HEK293 (cell line): ENCODE measurements at regions not wholly inside any gene's neighbourhood (a gene's known extent, or its start where the extent isn't known, plus 50 kb on each side); places are given as distances from the start of the nearest gene placed in this dataset.

Experiments used
- CTCF ChIA-PET: fragments of 350-600 bp; formaldehyde crosslinking; extraction: SDS; loops from one replicate; lab custom pipeline; 2021; ENCODE audit warnings: antibody characterized with exemption; lab: Yijun Ruan, JAX
- POLR2A ChIA-PET: fragments of 300-600 bp; formaldehyde crosslinking; extraction: SDS; loops from one replicate; lab custom pipeline; 2020; ENCODE audit warnings: antibody characterized with exemption, inconsistent platforms; lab: Yijun Ruan, JAX
- H3K27ac ChIP-seq: fragments of 200-500 bp; sonication (Bioruptor generic); 2 replicates; pipeline ENCODE4 v1.5.1; 2014; ENCODE audit warnings: low read depth, low read length, control low read depth, inconsistent platforms; ENCODE audit errors: extremely low read depth
- H3K36me3 ChIP-seq, 2 experiments: fragments of 200-500 bp in 1 of 2; sonication (Bioruptor generic) in 1 of 2; 1 replicate in 1 of 2; 2 replicates in 1 of 2; pipeline ENCODE4 v1.5.1; 2014 to 2017; ENCODE audit warnings: inconsistent platforms in 2 of 2, low read length in 2 of 2; ENCODE audit not compliant: control insufficient read depth in 2 of 2, insufficient read depth in 1 of 2
- H3K4me1 ChIP-seq: fragments of 200-500 bp; sonication (Bioruptor generic); 2 replicates; pipeline ENCODE4 v1.5.1; 2014; ENCODE audit warnings: mild to moderate bottlenecking, low read length, inconsistent platforms; ENCODE audit not compliant: control insufficient read depth, insufficient read depth
- H3K4me3 ChIP-seq: 2 replicates; pipeline ENCODE4 v1.5.1; 2011; ENCODE audit warnings: low read depth, mild to moderate bottlenecking, control low read depth, low read length, moderate library complexity
- H3K9me3 ChIP-seq: fragments of 200-500 bp; sonication (Bioruptor generic); 2 replicates; pipeline ENCODE4 v1.5.1; 2014; ENCODE audit warnings: low read depth, low read length, inconsistent platforms; ENCODE audit not compliant: control insufficient read depth, insufficient read depth
- GLI4 ChIP-seq: fragments of 450-650 bp; formaldehyde crosslinking; IDR thresholded peaks from 2 replicates; pipeline ENCODE4 v1.5.1; 2016; ENCODE audit warnings: missing biosample characterization, missing genetic modification characterization
- TRIM28 ChIP-seq: IDR thresholded peaks from 2 replicates; pipeline ENCODE4 v1.6.1; 2011; ENCODE audit warnings: low read length, control low read depth, borderline replicate concordance
- YY1 ChIP-seq: fragments of 450-650 bp; formaldehyde crosslinking; IDR thresholded peaks from 2 replicates; pipeline ENCODE4 v1.5.1; 2018; ENCODE audit warnings: missing biosample characterization, missing genetic modification characterization
- YY2 ChIP-seq: fragments of 450-650 bp; formaldehyde crosslinking; IDR thresholded peaks from 2 replicates; pipeline ENCODE4 v1.5.1; 2016; ENCODE audit warnings: missing biosample characterization, missing genetic modification characterization
- ZBTB1 ChIP-seq: fragments of 450-650 bp; formaldehyde crosslinking; IDR thresholded peaks from 2 replicates; pipeline ENCODE4 v1.5.1; 2016; ENCODE audit warnings: missing biosample characterization, missing genetic modification characterization
- ZBTB21 ChIP-seq: fragments of 450-650 bp; formaldehyde crosslinking; IDR thresholded peaks from 2 replicates; pipeline ENCODE4 v1.5.1; 2017; ENCODE audit warnings: missing biosample characterization, missing genetic modification characterization
- ZFHX2 ChIP-seq: fragments of 450-650 bp; formaldehyde crosslinking; conservative IDR thresholded peaks from 2 replicates; pipeline ENCODE4 v1.5.1; 2016; ENCODE audit warnings: missing biosample characterization, missing genetic modification characterization
- ZNF223 ChIP-seq: fragments of 450-650 bp; formaldehyde crosslinking; IDR thresholded peaks from 2 replicates; pipeline ENCODE4 v1.5.1; 2016; ENCODE audit warnings: missing biosample characterization, missing genetic modification characterization
- ZNF24 ChIP-seq: fragments of 450-650 bp; formaldehyde crosslinking; IDR thresholded peaks from 2 replicates; pipeline ENCODE4 v1.5.1; 2016; ENCODE audit warnings: missing biosample characterization, missing genetic modification characterization
- ZNF510 ChIP-seq: fragments of 450-650 bp; formaldehyde crosslinking; IDR thresholded peaks from 2 replicates; pipeline ENCODE4 v1.5.1; 2018; ENCODE audit warnings: mild to moderate bottlenecking, missing genetic modification characterization, missing biosample characterization; ENCODE audit not compliant: insufficient replicate concordance
- ZNF585B ChIP-seq: fragments of 450-650 bp; formaldehyde crosslinking; IDR thresholded peaks from 2 replicates; pipeline ENCODE4 v1.5.1; 2016; ENCODE audit warnings: missing biosample characterization, missing genetic modification characterization
- ZNF596 ChIP-seq: fragments of 450-650 bp; IDR thresholded peaks from 2 replicates; pipeline ENCODE4 v1.5.0; 2018; ENCODE audit warnings: missing biosample characterization, mild to moderate bottlenecking, missing genetic modification characterization, moderate library complexity
- ZNF600 ChIP-seq: fragments of 450-650 bp; formaldehyde crosslinking; IDR thresholded peaks from 2 replicates; pipeline ENCODE4 v1.5.1; 2016; ENCODE audit warnings: missing biosample characterization, missing genetic modification characterization
- ZNF677 ChIP-seq: fragments of 450-650 bp; IDR thresholded peaks from 2 replicates; pipeline ENCODE4 v1.5.0; 2018; ENCODE audit warnings: missing biosample characterization, mild to moderate bottlenecking, missing genetic modification characterization, moderate library complexity
- ZNF785 ChIP-seq: fragments of 450-650 bp; formaldehyde crosslinking; IDR thresholded peaks from 2 replicates; pipeline ENCODE4 v1.5.1; 2016; ENCODE audit warnings: missing biosample characterization, missing genetic modification characterization
- ZNF837 ChIP-seq: fragments of 450-650 bp; formaldehyde crosslinking; IDR thresholded peaks from 2 replicates; pipeline ENCODE4 v1.5.1; 2016; ENCODE audit warnings: missing biosample characterization, missing genetic modification characterization
- ZNF843 ChIP-seq: fragments of 450-650 bp; formaldehyde crosslinking; IDR thresholded peaks from 2 replicates; pipeline ENCODE4 v1.5.1; 2016; ENCODE audit warnings: missing biosample characterization, missing genetic modification characterization
- TF ChIP-seq, protein P1 (sequence below): fragments of 450-650 bp; formaldehyde crosslinking; IDR thresholded peaks from 2 replicates; pipeline ENCODE4 v1.5.1; 2016; ENCODE audit warnings: missing biosample characterization, missing genetic modification characterization
- TF ChIP-seq, protein P2 (sequence below): fragments of 450-650 bp; formaldehyde crosslinking; IDR thresholded peaks from 2 replicates; pipeline ENCODE4 v1.5.1; 2016; ENCODE audit warnings: missing biosample characterization, missing genetic modification characterization
- TF ChIP-seq, protein P3 (sequence below): fragments of 450-650 bp; formaldehyde crosslinking; IDR thresholded peaks from 2 replicates; pipeline ENCODE4 v1.5.1; 2016; ENCODE audit warnings: missing biosample characterization, missing genetic modification characterization
- TF ChIP-seq, protein P4 (sequence below): fragments of 450-650 bp; formaldehyde crosslinking; IDR thresholded peaks from 2 replicates; pipeline ENCODE4 v1.5.1; 2016; ENCODE audit warnings: missing biosample characterization, missing genetic modification characterization
- TF ChIP-seq, protein P5 (sequence below): fragments of 450-650 bp; formaldehyde crosslinking; IDR thresholded peaks from 2 replicates; pipeline ENCODE4 v1.5.1; 2017; ENCODE audit warnings: missing biosample characterization, missing genetic modification characterization
- TF ChIP-seq, protein P6 (sequence below): IDR thresholded peaks from 2 replicates; pipeline ENCODE4 v1.6.1; 2011; ENCODE audit warnings: mild to moderate bottlenecking, low read depth, low read length, borderline replicate concordance
- TF ChIP-seq, protein P7 (sequence below): fragments of 450-650 bp; formaldehyde crosslinking; conservative IDR thresholded peaks from 2 replicates; pipeline ENCODE4 v1.5.1; 2016; ENCODE audit warnings: low read depth, missing biosample characterization, missing genetic modification characterization

DNA sequence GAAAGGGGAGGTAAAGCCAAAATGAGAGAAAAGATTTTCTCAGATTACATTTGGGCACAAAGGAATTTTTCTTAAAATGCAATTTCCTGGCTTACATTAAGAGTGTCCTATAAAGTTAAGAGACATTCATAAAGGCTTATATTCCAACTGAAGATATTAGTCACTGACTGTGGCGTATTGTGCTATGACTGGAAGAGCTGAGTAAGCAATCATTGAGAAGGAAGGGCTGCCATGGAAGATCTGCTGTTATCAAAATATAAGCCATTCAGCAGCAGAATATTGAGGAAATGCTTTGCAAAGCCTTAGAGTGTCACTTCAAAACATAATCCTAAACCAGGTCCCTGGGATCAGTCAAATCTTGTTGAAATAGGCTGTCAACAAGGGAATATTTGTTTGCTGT lies 593.9 kb downstream of the TUSC7 start:
- H3K4me3 ChIP-seq, result no peak overlapping the region
- POLR2A ChIA-PET, result no interaction called here
- TF ChIP-seq ZNF223 (tag by site-specific recombination) (no peak), ZNF510 (tag by site-specific recombination) (no peak), ZNF585B (tag by site-specific recombination) (no peak), ZNF837 (tag by site-specific recombination) (no peak), YY2 (tag by site-specific recombination) (no peak), ZNF596 (tag by site-specific recombination) (no peak), ZNF600 (tag by site-specific recombination) (no peak)
- TF ChIP-seq, protein P1, sequence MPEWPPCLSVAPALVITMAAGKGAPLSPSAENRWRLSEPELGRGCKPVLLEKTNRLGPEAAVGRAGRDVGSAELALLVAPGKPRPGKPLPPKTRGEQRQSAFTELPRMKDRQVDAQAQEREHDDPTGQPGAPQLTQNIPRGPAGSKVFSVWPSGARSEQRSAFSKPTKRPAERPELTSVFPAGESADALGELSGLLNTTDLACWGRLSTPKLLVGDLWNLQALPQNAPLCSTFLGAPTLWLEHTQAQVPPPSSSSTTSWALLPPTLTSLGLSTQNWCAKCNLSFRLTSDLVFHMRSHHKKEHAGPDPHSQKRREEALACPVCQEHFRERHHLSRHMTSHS (tag by site-specific recombination), result no peak
- TF ChIP-seq, protein P2, sequence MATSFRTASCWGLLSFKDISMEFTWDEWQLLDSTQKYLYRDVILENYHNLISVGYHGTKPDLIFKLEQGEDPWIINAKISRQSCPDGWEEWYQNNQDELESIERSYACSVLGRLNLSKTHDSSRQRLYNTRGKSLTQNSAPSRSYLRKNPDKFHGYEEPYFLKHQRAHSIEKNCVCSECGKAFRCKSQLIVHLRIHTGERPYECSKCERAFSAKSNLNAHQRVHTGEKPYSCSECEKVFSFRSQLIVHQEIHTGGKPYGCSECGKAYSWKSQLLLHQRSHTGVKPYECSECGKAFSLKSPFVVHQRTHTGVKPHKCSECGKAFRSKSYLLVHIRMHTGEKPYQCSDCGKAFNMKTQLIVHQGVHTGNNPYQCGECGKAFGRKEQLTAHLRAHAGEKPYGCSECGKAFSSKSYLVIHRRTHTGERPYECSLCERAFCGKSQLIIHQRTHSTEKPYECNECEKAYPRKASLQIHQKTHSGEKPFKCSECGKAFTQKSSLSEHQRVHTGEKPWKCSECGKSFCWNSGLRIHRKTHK, result no peak
- TF ChIP-seq, all 188 proteins: peak for 0

DNA sequence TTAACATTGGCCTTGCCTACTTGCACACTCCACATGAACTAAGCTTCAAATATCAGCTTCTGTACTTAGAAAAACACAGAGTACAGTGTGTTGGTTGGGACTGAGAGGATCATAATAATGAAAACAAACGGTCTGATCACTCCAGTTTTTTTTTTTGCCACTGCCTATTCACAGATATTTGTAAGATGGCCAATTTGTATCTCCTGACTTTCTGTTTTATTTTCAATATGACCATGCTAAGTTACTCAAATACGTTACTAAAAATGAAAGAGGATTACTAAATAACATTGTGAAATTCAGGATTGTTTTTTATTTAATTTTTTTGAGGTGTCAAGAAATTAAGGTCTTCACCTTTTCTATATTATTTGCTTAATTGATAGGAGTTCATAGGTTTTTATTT lies 595.1 kb downstream of the TUSC7 start:
- H3K9me3 ChIP-seq, result no peaks in the 10 kb centered on the region
- no peak overlapping the region for H3K27ac ChIP-seq
- H3K36me3 ChIP-seq, result no peaks in the 10 kb centered on the region
- POLR2A ChIA-PET, result no interaction called here
- no peaks in the 10 kb centered on the region for H3K4me1 ChIP-seq
- no peak overlapping the region for H3K4me3 ChIP-seq
- CTCF ChIA-PET, result no interaction called here
- TF ChIP-seq ZBTB21 (tag by site-specific recombination), result no peak
- TF ChIP-seq, protein P3, sequence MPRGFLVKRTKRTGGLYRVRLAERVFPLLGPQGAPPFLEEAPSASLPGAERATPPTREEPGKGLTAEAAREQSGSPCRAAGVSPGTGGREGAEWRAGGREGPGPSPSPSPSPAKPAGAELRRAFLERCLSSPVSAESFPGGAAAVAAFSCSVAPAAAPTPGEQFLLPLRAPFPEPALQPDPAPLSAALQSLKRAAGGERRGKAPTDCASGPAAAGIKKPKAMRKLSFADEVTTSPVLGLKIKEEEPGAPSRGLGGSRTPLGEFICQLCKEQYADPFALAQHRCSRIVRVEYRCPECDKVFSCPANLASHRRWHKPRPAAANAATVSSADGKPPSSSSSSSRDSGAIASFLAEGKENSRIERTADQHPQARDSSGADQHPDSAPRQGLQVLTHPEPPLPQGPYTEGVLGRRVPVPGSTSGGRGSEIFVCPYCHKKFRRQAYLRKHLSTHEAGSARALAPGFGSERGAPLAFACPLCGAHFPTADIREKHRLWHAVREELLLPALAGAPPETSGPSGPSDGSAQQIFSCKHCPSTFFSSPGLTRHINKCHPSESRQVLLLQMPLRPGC (tag by site-specific recombination), result no peak
- TF ChIP-seq, protein P4, sequence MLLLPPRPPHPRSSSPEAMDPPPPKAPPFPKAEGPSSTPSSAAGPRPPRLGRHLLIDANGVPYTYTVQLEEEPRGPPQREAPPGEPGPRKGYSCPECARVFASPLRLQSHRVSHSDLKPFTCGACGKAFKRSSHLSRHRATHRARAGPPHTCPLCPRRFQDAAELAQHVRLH (tag by site-specific recombination), result no peak
- TF ChIP-seq ZNF785, result no peak
- TF ChIP-seq ZNF510 (tag by site-specific recombination), result no peak
- no peak for TF ChIP-seq GLI4 (tag by site-specific recombination)
- TF ChIP-seq ZBTB1 (tag by site-specific recombination), result no peak
- TF ChIP-seq TRIM28, result no peak
- TF ChIP-seq, protein P5, sequence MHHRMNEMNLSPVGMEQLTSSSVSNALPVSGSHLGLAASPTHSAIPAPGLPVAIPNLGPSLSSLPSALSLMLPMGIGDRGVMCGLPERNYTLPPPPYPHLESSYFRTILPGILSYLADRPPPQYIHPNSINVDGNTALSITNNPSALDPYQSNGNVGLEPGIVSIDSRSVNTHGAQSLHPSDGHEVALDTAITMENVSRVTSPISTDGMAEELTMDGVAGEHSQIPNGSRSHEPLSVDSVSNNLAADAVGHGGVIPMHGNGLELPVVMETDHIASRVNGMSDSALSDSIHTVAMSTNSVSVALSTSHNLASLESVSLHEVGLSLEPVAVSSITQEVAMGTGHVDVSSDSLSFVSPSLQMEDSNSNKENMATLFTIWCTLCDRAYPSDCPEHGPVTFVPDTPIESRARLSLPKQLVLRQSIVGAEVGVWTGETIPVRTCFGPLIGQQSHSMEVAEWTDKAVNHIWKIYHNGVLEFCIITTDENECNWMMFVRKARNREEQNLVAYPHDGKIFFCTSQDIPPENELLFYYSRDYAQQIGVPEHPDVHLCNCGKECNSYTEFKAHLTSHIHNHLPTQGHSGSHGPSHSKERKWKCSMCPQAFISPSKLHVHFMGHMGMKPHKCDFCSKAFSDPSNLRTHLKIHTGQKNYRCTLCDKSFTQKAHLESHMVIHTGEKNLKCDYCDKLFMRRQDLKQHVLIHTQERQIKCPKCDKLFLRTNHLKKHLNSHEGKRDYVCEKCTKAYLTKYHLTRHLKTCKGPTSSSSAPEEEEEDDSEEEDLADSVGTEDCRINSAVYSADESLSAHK, result no peak
- TF ChIP-seq, protein P6, sequence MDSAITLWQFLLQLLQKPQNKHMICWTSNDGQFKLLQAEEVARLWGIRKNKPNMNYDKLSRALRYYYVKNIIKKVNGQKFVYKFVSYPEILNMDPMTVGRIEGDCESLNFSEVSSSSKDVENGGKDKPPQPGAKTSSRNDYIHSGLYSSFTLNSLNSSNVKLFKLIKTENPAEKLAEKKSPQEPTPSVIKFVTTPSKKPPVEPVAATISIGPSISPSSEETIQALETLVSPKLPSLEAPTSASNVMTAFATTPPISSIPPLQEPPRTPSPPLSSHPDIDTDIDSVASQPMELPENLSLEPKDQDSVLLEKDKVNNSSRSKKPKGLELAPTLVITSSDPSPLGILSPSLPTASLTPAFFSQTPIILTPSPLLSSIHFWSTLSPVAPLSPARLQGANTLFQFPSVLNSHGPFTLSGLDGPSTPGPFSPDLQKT, result no peak
- no peak for TF ChIP-seq ZNF677 (tag by site-specific recombination)
- no peak for TF ChIP-seq ZNF843
- no peak for TF ChIP-seq YY1 (tag by site-specific recombination)
- TF ChIP-seq, protein P7, sequence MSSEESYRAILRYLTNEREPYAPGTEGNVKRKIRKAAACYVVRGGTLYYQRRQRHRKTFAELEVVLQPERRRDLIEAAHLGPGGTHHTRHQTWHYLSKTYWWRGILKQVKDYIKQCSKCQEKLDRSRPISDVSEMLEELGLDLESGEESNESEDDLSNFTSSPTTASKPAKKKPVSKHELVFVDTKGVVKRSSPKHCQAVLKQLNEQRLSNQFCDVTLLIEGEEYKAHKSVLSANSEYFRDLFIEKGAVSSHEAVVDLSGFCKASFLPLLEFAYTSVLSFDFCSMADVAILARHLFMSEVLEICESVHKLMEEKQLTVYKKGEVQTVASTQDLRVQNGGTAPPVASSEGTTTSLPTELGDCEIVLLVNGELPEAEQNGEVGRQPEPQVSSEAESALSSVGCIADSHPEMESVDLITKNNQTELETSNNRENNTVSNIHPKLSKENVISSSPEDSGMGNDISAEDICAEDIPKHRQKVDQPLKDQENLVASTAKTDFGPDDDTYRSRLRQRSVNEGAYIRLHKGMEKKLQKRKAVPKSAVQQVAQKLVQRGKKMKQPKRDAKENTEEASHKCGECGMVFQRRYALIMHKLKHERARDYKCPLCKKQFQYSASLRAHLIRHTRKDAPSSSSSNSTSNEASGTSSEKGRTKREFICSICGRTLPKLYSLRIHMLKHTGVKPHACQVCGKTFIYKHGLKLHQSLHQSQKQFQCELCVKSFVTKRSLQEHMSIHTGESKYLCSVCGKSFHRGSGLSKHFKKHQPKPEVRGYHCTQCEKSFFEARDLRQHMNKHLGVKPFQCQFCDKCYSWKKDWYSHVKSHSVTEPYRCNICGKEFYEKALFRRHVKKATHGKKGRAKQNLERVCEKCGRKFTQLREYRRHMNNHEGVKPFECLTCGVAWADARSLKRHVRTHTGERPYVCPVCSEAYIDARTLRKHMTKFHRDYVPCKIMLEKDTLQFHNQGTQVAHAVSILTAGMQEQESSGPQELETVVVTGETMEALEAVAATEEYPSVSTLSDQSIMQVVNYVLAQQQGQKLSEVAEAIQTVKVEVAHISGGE (tag by site-specific recombination), result no peak
- TF ChIP-seq ZFHX2 (tag by site-specific recombination), result no peak
- no peak for TF ChIP-seq ZNF24 (tag by site-specific recombination)

More for the DNA sequence above, 593.9 kb downstream of the TUSC7 start:
- CTCF ChIA-PET, result no interaction called here
- no peaks in the 10 kb centered on the region for H3K4me1 ChIP-seq
- no peaks in the 10 kb centered on the region for H3K36me3 ChIP-seq
- no peak overlapping the region for H3K27ac ChIP-seq
- no peaks in the 10 kb centered on the region for H3K9me3 ChIP-seq
